Sigmoid colon (tissue), 3 donors: ENCODE measurements at regions not wholly inside any gene's neighbourhood (a gene's known extent, or its start where the extent isn't known, plus 50 kb on each side); places are given as distances from the start of the nearest gene placed in this dataset.

Experiments
- POLR2A ChIP-seq, 2 donors: fragments of 450-650 bp; IDR thresholded peaks; one replicate each; pipeline ENCODE4 v1.6.1; 2016; ENCODE audit warnings: antibody characterized with exemption in 2 of 2, mild to moderate bottlenecking in 2 of 2, moderate library complexity in 2 of 2
- TF ChIP-seq, protein P1 (sequence below), 4 experiments: fragments of 450-650 bp in 3 of 4; fragments of 200-600 bp in 1 of 4; IDR thresholded peaks; one replicate each; pipeline ENCODE4 v1.5.1; 2016 to 2019; ENCODE audit warnings: antibody characterized with exemption in 4 of 4, mild to moderate bottlenecking in 3 of 4, moderate library complexity in 2 of 4

DNA sequence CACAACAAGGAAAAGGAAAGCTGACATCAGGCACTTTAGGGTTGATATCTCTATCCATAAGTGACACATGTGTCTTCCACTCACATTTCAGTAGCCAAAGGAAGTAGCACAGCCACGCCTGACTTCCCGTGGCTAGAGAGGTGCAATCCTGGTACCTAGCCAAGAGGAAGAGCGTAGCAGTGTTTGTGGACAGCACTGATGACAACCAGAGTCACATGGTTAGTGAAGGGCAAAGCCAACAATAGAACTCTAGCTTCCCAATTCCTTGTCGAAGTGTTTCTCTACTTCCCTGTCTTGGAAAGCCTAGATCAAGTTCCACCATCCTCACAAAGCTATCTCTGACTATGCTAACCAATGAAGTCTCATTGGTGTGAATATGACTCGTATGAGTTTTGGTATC is 189.2 kb downstream of the RSL24D1 start:
- TF ChIP-seq, protein P1, sequence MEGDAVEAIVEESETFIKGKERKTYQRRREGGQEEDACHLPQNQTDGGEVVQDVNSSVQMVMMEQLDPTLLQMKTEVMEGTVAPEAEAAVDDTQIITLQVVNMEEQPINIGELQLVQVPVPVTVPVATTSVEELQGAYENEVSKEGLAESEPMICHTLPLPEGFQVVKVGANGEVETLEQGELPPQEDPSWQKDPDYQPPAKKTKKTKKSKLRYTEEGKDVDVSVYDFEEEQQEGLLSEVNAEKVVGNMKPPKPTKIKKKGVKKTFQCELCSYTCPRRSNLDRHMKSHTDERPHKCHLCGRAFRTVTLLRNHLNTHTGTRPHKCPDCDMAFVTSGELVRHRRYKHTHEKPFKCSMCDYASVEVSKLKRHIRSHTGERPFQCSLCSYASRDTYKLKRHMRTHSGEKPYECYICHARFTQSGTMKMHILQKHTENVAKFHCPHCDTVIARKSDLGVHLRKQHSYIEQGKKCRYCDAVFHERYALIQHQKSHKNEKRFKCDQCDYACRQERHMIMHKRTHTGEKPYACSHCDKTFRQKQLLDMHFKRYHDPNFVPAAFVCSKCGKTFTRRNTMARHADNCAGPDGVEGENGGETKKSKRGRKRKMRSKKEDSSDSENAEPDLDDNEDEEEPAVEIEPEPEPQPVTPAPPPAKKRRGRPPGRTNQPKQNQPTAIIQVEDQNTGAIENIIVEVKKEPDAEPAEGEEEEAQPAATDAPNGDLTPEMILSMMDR (IDR thresholded peaks at IDR 0.05): no peak
- TF ChIP-seq POLR2A (IDR thresholded peaks at IDR 0.05): no peak
